Stimulated activated CD4-positive, alpha-beta T cell treated with anti-CD3 and anti-CD28 coated beads, Interleukin-1b, Interleukin-23, amount 100 ng/mL, for 1 hour (primary cell): ENCODE measurements at regions not wholly inside any gene's neighbourhood (a gene's known extent, or its start where the extent isn't known, plus 50 kb on each side); places are given as distances from the start of the nearest gene placed in this dataset.
"Not testable (repeated sequence)": the region's sequence is repeated elsewhere in the genome, so short reads cannot be mapped to it uniquely, and the experiment has no call there.

ENCODE experiments used
- DNase-seq, 2 donors: peaks; one replicate each; pipeline ENCODE4 v3.0.0-alpha.2; 2020; ENCODE audit warnings: low read depth in 2 of 2

GRCh38 chr3:187850258-187850921 is 105.1 kb upstream of the BCL6 start:
- DNase-seq: no peak

GRCh38 chr3:187852842-187853730 is 107.8 kb upstream of the BCL6 start:
- DNase-seq: no peak

- DNase-seq: no peak
These were observed 109.9 kb upstream of the BCL6 start for GRCh38 chr3:187855131-187855530.

GRCh38 chr3:187856555-187856954 is 111.3 kb upstream of the BCL6 start:
- DNase-seq: no peak

- DNase-seq: no peak
These were observed 112.8 kb upstream of the BCL6 start for GRCh38 chr3:187858041-187858440.

GRCh38 chr3:187858711-187859110 is 113.4 kb upstream of the BCL6 start:
- no peak for DNase-seq

GRCh38 chr3:187862701-187863277 is 117.5 kb upstream of the BCL6 start:
- DNase-seq: not testable (repeated sequence)

GRCh38 chr3:187870360-187871203 is 125.3 kb upstream of the BCL6 start:
- DNase-seq: no peak

GRCh38 chr3:187871204-187871591 is 125.9 kb upstream of the BCL6 start:
- DNase-seq: no peak

- no peak for DNase-seq
These were observed 126.6 kb upstream of the BCL6 start for GRCh38 chr3:187871848-187872247.

GRCh38 chr3:187873843-187874242 is 128.6 kb upstream of the BCL6 start:
- no peak for DNase-seq

- DNase-seq: no peak
These were observed 130.6 kb upstream of the BCL6 start for GRCh38 chr3:187875863-187876262.

- DNase-seq: no peak
These were observed 133.7 kb upstream of the BCL6 start for GRCh38 chr3:187878772-187879518.

GRCh38 chr3:187880441-187880840 is 135.2 kb upstream of the BCL6 start:
- no peak for DNase-seq

- DNase-seq: no peak
These were observed 135.6 kb upstream of the BCL6 start for GRCh38 chr3:187880851-187881250.

- DNase-seq: no peak
These were observed 143.4 kb upstream of the BCL6 start for GRCh38 chr3:187888701-187889100.

- no peak for DNase-seq
These were observed 143.8 kb upstream of the BCL6 start for GRCh38 chr3:187889106-187889505.

GRCh38 chr3:187889601-187890404 is 144.5 kb upstream of the BCL6 start:
- no peak for DNase-seq

GRCh38 chr3:187890405-187890752 is 145.1 kb upstream of the BCL6 start:
- DNase-seq: not testable (repeated sequence)

GRCh38 chr3:187896646-187897045 is 151.4 kb upstream of the BCL6 start:
- no peak for DNase-seq
